ENCODE measurements at regions not wholly inside any gene's neighbourhood (a gene's known extent, or its start where the extent isn't known, plus 50 kb on each side); places are given as distances from the start of the nearest gene placed in this dataset.

DNA sequence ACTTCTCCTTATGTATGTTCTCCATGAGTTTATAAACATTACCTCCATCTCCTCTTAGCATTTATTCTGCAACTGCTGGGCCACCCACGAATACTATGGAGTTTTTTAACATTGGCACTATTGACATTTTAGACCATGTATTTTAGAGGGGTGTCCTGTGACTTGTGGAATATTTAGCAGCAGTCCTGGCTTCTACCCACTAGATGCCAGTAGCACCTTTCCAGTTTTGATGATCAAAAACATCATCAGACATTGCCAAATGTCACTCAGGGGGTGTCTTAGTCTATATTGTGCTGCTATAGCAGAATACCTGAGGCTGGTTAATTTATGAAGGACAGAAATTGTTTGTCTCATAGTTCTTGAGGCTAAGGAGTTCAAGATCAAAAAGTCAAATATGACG, 187.5 kb upstream of the RORB start:
- TF ChIP-seq, protein P1, sequence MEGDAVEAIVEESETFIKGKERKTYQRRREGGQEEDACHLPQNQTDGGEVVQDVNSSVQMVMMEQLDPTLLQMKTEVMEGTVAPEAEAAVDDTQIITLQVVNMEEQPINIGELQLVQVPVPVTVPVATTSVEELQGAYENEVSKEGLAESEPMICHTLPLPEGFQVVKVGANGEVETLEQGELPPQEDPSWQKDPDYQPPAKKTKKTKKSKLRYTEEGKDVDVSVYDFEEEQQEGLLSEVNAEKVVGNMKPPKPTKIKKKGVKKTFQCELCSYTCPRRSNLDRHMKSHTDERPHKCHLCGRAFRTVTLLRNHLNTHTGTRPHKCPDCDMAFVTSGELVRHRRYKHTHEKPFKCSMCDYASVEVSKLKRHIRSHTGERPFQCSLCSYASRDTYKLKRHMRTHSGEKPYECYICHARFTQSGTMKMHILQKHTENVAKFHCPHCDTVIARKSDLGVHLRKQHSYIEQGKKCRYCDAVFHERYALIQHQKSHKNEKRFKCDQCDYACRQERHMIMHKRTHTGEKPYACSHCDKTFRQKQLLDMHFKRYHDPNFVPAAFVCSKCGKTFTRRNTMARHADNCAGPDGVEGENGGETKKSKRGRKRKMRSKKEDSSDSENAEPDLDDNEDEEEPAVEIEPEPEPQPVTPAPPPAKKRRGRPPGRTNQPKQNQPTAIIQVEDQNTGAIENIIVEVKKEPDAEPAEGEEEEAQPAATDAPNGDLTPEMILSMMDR (IDR thresholded peaks at IDR 0.05) = peak in 6 of 12 donors; percentile 3 to 32 (median 20)
- TF ChIP-seq POLR2A (IDR thresholded peaks at IDR 0.05) = no peak
- Histone ChIP-seq H3K27ac (no peak overlapping the region), H3K4me3 (no peak overlapping the region), H3K9me3 (peaks cover 0 to 15% (median 0%) of the 10 kb centered on the region in 12 donors), H3K4me1 (no peaks in the 10 kb centered on the region), H3K36me3 (no peaks in the 10 kb centered on the region), H3K27me3 (no peaks in the 10 kb centered on the region)
- 59 to 74% (median 67%) methylated on average over 2 of the region's 2 CpGs for WGBS, 4 donors
- intact Hi-C loops (cut with DNase I) = loop anchor here in 5 of 10 donors (5.0 to 10.0 kb wide), 3 partner anchors 65 to 265 kb away; no protein-coding TSS in a partner anchor
- ATAC-seq (peak in 2 of 4 donors; percentile 32 to 33), DNase-seq (no peak)

DNA sequence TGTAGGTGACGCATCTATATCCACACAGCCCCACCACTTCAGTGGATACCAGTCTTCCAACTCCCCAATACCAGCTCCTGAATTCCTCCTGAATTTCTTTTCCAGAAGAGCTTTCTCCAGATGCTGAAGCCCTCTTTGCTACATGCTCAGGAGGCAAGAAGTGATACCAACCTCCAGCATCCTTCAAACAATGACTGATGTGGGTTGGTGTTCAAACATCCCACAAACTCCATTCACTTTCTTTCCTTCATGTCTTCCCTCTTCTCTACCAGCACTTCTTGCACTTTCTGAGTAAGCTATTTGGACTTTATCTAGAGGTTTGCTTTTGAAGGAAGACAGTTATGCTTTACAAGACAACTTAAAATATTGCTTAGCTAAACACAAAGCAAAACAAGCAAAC, 179.9 kb upstream of the RORB start:
- H3K9me3 ChIP-seq = peaks cover 0 to 23% (median 0%) of the 10 kb centered on the region in 12 donors
- 0 to 98% (median 20%) methylated on average over 1 of the region's 1 CpG for WGBS, 4 donors
- H3K27me3 ChIP-seq = no peaks in the 10 kb centered on the region
- H3K4me1 ChIP-seq = no peaks in the 10 kb centered on the region
- H3K36me3 ChIP-seq = no peaks in the 10 kb centered on the region
- no peak overlapping the region for H3K4me3 ChIP-seq
- no peak for DNase-seq
- intact Hi-C loops (cut with DNase I) = loop anchor here in 2 of 10 donors (10.0 kb wide), 2 partner anchors 58 to 258 kb away; no protein-coding TSS in a partner anchor
- no peak overlapping the region for H3K27ac ChIP-seq
- TF ChIP-seq POLR2A (IDR thresholded peaks at IDR 0.05) = no peak
- TF ChIP-seq, protein P1 (IDR thresholded peaks at IDR 0.05) = no peak
- ATAC-seq = no peak

DNA sequence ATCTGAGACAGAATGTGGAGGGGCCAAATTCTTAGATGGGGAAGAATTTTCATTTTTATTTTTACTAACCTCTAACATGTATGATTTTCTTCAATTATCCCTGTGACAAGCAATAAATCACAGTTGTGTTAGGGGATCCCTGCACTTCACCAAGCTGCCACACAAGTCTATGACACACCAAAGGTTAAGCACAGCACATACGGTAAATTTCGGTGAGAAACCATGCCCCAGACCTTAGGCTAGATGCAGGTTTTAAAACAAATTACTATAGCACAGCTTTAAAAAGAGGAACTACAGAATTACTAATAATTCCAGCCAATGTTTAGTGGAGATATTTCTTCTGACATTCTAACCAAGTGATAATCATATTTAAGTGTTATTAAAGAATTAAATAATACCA, 175.7 kb upstream of the RORB start:
- Histone ChIP-seq H3K4me3 (no peak overlapping the region), H3K27me3 (no peaks in the 10 kb centered on the region), H3K9me3 (peaks cover 0 to 9% (median 0%) of the 10 kb centered on the region in 12 donors), H3K36me3 (no peaks in the 10 kb centered on the region), H3K27ac (no peak overlapping the region), H3K4me1 (no peaks in the 10 kb centered on the region)
- intact Hi-C loops (cut with DNase I) = loop anchor here in 2 of 10 donors (10.0 kb wide), 2 partner anchors 233 to 253 kb away; no protein-coding TSS in a partner anchor
- WGBS, 4 donors = 59 to 89% (median 80%) methylated on average over 2 of the region's 2 CpGs
- DNase-seq (no peak), ATAC-seq (no peak)
- TF ChIP-seq, protein P1 (IDR thresholded peaks at IDR 0.05) = no peak
- TF ChIP-seq POLR2A (IDR thresholded peaks at IDR 0.05) = no peak

DNA sequence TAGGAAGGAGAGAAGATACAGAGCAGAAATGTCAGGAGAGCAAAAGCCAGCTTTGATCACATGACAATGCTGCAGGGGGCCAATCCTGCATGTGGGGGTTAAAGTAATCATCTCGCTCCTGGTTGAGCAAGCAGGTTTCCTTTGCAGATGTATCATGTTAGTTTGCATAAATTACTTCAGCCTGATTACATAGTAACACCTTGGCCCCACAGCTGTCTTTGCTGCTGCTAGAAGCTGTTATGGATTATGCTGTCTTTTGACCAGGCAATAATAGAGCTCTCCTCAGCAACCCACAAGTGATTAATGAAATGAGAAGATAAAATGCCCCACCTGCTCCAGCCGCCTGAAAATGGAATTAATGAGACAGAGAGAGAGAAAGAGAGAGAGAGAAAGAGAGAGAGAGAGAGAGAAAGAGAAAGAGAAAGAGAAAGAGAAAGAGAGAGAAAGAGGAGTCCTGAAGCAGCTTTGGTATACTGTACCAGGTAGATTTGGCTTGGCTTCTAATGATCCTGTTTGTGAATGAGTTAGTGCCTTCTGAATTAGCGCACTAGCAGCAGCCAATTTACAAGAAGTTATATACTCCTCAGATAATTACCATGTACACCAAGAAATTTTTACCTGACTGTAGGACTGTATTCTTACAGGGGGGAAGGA, 174.3 kb upstream of the RORB start:
- Histone ChIP-seq H3K9me3 (peaks cover 0 to 9% (median 0%) of the 10 kb centered on the region in 12 donors), H3K36me3 (no peaks in the 10 kb centered on the region), H3K27ac (no peak overlapping the region), H3K4me1 (no peaks in the 10 kb centered on the region), H3K27me3 (no peaks in the 10 kb centered on the region), H3K4me3 (no peak overlapping the region)
- DNase-seq = no peak
- intact Hi-C loops (cut with DNase I) = loop anchor here in 2 of 10 donors (10.0 kb wide), 2 partner anchors 232 to 252 kb away; no protein-coding TSS in a partner anchor
- 58 to 68% (median 60%) methylated on average over 3 of the region's 3 CpGs for WGBS, 4 donors
- ATAC-seq = no peak
- no peak for TF ChIP-seq POLR2A (IDR thresholded peaks at IDR 0.05)
- TF ChIP-seq, protein P1 (IDR thresholded peaks at IDR 0.05) = no peak

All from heart left ventricle (tissue), 16 donors.